ENCODE measurements at regions not wholly inside any gene's neighbourhood (a gene's known extent, or its start where the extent isn't known, plus 50 kb on each side); places are given as distances from the start of the nearest gene placed in this dataset.

DNA sequence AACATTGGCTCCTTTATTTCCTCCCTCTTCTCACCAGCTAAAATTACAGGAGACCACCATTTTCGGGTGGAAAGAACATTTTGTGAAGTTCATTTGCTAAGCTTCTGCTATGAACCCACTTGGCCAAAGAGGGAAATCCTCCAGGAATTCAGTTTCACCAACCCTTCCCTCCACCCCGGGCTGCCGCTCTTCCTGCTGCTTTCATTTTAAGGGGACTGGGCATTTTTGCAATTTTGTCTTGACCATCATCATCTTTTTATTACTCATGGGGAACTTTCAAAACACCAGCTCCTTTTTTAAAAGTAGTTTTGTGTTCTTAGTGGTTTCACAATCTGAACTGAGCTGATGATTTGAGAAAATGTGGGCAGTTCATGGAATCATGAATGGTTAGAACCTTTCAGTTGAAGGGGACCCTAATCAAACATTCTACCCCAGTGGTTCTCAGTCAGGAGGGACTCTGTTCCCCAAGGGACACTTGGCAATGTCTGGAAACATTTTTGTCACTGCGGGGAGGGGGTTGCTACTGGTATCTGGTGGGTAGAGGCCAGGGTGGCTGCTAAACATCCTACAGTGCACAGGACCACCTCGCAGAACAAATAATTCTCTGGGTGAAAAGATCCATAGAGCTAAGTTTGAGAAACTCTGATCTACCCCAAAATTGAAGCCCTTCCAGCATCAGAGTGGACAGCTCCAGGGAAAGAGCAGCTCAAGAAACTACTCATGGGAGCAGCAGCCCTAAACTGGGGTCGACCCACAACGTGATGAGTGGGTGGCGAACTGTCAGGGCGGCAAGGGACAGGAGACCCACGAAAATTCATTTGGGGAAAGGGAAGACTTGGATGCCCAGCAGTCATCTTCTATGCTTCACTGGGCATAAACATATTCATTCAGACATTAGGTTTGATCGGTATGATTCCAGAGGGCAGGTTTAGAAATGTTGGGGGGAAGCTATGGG is 92.9 kb downstream of the ACKR3 start:
- TF ChIP-seq, protein P1, sequence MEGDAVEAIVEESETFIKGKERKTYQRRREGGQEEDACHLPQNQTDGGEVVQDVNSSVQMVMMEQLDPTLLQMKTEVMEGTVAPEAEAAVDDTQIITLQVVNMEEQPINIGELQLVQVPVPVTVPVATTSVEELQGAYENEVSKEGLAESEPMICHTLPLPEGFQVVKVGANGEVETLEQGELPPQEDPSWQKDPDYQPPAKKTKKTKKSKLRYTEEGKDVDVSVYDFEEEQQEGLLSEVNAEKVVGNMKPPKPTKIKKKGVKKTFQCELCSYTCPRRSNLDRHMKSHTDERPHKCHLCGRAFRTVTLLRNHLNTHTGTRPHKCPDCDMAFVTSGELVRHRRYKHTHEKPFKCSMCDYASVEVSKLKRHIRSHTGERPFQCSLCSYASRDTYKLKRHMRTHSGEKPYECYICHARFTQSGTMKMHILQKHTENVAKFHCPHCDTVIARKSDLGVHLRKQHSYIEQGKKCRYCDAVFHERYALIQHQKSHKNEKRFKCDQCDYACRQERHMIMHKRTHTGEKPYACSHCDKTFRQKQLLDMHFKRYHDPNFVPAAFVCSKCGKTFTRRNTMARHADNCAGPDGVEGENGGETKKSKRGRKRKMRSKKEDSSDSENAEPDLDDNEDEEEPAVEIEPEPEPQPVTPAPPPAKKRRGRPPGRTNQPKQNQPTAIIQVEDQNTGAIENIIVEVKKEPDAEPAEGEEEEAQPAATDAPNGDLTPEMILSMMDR (IDR thresholded peaks at IDR 0.05; ENCODE audit: low read depth, low read length): no peak
- H3K4me3 ChIP-seq (ENCODE audit: low read depth, low read length): no peak overlapping the region

DNA sequence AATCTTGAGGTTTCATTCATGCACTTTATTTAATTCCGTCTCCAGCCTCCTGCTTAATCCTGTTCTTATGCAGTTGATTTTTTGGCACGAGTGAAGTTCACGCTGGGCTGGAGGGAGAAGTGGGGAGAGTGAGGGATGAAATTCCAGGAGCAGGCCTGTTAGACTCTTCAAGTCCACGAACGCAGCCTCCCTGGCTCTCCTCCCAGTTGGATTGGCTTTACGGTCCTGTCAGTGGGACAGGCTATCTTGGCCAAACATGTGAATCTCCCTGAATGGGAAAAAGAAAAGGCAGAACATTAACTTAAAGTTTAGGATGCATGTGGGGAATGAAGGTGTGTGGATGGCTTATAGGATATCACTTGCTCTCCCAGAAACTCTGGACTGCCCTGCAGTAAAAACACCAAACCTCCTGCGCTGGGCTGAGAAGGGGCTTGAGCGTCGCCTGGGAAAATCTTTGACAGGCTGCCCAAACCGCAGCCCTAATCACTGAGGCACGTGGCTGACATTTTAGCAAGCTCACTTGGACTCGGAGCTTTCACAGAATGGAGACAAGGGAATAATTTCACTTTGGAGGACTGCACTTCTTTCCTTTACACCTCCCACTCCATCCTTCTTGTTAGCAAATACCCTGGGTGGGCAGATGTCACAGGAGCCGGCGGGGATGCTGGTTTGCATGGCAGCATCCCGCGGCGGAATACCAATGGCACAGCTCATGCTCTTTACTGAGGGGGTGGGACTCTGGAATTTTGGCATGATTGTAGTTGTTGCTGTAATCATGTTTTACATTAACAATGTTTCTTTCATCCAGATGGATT is 93.9 kb downstream of the ACKR3 start:
- TF ChIP-seq, protein P1 (IDR thresholded peaks at IDR 0.05; ENCODE audit: low read depth, low read length): no peak
- H3K4me3 ChIP-seq (ENCODE audit: low read depth, low read length): no peak overlapping the region

DNA sequence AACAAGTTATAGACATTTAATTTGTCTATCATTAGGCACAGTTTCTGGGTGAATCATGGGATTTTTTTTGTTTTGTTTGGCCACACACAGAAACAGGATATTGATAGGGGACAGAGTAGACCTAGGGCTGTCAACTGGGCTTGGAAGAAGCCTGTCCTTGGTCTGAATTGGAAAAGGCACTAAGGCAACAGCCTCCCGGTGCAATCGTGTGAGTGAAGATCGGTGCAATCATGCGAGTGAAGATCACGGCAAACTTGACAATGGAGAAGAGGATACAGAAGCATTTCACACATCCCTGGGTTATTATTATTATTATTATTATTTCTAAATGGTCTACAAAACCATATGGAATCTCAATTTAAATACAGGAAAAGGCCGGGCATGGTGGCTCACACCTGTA is 94.5 kb downstream of the ACKR3 start:
- TF ChIP-seq, protein P1 (IDR thresholded peaks at IDR 0.05; ENCODE audit: low read depth, low read length): no peak
- no peak overlapping the region for H3K4me3 ChIP-seq (ENCODE audit: low read depth, low read length)

DNA sequence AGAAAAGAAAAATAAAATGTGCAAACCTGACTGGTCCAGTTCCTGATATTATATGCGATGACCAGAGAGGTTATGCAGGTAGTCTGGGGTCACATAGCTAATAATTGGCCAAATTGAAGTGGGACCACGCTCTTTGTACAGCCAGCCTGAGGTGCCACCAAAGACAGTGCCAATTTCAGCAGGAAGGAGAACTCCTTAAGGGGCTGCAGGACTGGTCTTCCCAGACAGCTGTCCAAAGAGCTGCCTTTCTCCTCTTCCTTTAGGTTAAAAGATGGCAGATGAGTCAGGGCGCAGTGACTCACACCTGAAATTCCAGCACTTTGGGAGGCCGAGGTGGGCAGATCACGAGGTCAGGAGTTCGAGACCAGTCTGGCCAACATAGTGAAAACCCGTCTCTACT is 95.5 kb downstream of the ACKR3 start:
- TF ChIP-seq, protein P1 (IDR thresholded peaks at IDR 0.05; ENCODE audit: low read depth, low read length): no peak
- H3K4me3 ChIP-seq (ENCODE audit: low read depth, low read length): no peak overlapping the region

DNA sequence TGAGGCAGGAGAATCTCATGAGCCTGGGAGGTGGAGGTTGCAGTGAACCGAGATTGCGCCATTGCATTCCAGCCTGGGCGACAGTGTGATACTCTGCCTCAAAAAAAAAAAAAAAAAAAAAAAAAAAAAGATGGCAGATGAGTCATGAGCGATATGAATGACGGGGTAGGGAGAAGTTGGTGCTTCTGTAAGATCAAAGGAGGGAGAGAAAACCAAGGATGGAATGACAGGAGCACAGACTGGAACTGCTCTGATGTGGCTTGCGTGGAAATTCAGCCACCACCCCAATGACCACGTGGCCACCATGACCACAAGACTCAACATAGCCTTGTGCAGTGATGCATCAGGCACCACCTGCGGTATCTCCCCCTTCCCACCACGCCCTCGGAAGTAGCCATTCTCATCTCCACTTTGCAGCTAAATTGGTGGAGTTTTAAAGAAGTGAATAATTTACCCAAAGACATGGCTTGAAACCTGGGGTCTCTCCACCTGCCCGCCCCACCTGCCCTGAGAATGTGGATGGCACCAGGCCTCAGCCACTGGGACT is 96.0 kb downstream of the ACKR3 start:
- TF ChIP-seq, protein P1 (IDR thresholded peaks at IDR 0.05; ENCODE audit: low read depth, low read length): no peak

DNA sequence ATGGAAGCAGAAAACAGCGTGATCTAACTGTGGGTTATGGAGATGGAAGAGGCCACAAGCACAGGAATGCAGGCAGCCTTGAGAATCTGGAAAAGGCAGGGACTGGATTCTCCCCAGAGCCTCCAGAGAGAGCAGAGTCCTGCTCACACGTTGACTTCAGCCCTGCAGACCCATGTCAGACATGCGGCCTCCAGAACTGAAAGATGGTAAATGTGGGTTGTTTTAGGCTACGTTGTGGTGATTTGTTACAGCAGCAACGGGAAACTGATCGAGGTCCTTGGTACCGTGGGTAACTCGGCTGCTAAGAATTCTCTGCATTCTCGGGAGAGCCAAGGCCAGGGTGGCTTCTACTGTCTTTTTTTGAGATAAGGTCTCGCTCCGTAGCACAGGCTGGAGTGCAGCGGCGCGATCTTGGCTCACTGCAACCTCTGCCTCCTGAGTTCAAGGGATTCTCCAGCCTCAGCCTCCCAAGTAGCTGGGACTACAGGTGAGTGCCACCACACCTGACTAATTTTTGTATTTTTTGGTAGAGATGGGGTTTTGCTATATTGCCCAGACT is 97.1 kb downstream of the ACKR3 start:
- TF ChIP-seq, protein P1 (IDR thresholded peaks at IDR 0.05; ENCODE audit: low read depth, low read length): no peak
- no peak overlapping the region for H3K4me3 ChIP-seq (ENCODE audit: low read depth, low read length)

More for the DNA sequence above, 96.0 kb downstream of the ACKR3 start:
- H3K4me3 ChIP-seq (ENCODE audit: low read depth, low read length): no peak overlapping the region

Data from WI38 (cell line).